HG03521 (cell line): ENCODE measurements at regions not wholly inside any gene's neighbourhood (a gene's known extent, or its start where the extent isn't known, plus 50 kb on each side); places are given as distances from the start of the nearest gene placed in this dataset.

Experiments used
- ATAC-seq: cut with Tn5 transposase; IDR thresholded peaks from one replicate; pipeline ENCODE4 v1.9.1; 2021; ENCODE audit warnings: mild to moderate bottlenecking, moderate library complexity; ENCODE audit not compliant: unreplicated experiment

DNA sequence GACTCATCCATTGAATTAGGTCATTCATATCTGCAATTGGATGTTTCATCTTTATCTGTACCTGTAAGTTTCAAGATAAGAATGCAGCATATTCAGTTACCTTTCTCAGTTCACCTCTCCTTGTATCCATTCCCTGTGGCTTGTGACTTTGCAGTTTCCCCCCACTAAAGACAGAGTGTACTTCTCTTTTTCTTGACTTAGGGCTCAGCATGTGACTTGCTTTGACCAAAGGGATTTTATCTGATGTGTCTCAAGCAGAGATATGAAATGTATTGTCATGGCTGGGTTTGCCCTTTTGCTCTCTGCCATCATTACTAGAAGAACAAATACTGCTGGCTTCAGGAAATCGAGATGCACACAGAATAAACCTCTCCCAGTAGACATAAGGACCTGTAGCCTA, 754.8 kb downstream of the ADGRL2 start:
- no peak for ATAC-seq

GRCh38 chr1:82549841-82550240, 749.1 kb downstream of the ADGRL2 start:
- ATAC-seq: no peak

DNA sequence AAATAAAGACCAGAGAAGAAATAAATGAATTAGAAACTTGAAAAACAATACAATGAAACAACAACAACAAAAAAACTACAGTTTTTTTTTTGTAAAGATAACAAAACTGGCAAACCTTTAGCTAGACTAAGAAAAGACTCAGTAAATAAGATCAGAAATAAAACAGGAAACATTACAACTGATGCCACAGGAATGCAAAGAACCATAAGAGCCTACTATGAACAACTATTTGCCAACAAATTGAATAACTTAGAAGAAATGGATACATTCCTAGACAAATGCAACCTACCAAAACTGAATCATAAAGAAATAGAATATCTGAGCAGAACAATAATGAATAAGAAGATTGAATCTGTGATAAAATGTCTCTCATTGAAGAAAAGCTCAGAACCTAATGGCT, 742.0 kb downstream of the ADGRL2 start:
- ATAC-seq: no peak

GRCh38 chr1:82542141-82542540, 741.4 kb downstream of the ADGRL2 start:
- ATAC-seq: no peak

GRCh38 chr1:82540006-82540405, 739.3 kb downstream of the ADGRL2 start:
- ATAC-seq: no peak

DNA sequence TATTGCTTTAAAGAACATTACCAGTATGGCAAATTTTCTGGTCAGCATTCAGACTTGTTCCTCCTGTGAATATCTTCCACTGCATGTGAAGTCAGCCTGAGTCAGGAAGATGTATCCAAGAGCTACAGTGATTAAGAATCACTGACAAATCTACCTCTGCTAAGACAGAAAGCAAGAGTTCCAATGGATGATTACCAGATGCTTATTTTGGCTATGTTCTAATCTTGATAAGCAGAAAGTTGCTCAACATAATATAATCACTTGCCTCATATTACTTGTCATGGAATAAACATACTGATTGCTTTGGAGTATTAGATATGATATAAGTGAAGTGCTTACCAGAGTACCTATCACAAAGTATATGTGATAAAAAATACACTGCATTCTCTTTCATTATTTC, 738.1 kb downstream of the ADGRL2 start:
- no peak for ATAC-seq

DNA sequence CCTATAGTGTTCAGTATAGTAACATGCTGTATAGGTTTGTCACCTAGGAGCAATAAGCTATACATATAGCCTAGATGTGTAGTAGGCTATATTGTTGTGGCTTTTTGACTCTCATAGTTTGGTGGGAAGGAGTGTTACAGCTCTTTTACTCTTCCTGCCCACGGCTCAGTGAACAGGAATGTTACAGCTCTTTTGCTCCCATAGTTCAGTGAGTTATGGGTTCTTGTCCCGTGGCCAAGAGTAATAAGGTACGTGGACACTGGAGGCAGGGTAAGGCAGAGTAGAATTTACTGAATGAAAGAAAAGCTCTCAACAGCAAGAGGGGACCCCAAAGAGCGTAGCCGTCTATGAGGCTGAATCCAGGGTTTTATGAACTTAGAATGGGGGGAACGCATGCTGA, 734.3 kb downstream of the ADGRL2 start:
- no peak for ATAC-seq

GRCh38 chr1:82525378-82525777, 724.6 kb downstream of the ADGRL2 start:
- no peak for ATAC-seq

GRCh38 chr1:82520611-82521010, 719.9 kb downstream of the ADGRL2 start:
- ATAC-seq: no peak

- ATAC-seq: no peak
These were observed 716.9 kb downstream of the ADGRL2 start for GRCh38 chr1:82517586-82517985.

DNA sequence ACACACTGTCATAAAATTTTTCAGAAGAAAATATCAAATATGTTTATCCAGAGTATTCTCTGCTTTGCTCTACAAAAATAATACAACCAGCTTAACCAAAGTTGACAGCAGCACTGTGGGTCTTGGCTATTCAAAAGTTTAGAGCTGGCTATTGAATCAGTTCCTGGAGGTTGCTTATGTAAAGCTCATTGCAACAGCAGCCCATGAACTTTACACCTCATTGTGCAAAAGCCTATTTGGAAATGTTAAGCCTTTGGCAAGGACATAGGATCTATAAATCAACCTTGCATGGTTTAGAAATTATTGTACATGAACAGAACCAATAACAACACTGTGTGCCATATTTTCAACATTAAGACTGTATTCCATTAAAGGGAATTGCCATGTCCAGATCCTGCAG, 714.9 kb downstream of the ADGRL2 start:
- ATAC-seq: no peak

DNA sequence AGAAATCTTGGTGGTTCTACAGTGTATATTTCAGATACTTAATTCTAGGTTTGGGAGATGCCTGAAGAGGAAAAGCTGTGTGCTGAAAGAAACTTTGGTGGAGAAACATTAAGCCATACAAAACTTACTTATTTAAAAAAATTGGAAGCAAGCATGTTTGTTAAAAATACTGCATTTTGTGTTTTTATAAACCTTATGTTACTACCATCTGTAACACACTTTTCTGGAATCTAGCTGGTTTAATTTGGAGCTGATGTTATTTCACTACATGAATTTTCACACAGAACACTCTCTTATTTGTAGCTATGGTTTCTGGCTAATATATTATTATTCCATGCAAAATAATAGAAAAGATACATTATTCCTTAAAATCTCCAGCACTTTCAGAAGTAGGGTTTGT, 710.7 kb downstream of the ADGRL2 start:
- ATAC-seq: no peak

DNA sequence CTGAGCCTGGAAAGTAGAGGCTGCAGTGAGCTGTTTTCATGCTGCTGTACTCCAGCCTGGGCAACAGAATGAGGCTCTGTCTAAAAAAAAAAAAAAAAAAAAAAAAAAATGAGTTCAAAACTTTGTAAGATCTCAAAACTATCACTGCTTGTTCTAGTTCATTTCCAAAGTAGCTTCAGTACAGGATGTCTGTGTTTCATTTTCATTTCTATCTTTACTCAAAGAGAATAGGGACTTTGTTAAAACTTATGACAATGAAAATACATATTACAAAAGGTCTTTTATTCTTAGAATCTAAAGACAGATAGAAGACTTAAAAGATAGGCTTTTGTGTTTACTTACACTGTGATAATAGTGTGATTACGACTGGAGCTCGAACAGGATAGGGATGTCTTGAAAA, 709.7 kb downstream of the ADGRL2 start:
- ATAC-seq: no peak

GRCh38 chr1:82507011-82507410, 706.3 kb downstream of the ADGRL2 start:
- ATAC-seq: no peak

GRCh38 chr1:82503822-82504221, 703.1 kb downstream of the ADGRL2 start:
- no peak for ATAC-seq

GRCh38 chr1:82499022-82499421, 698.3 kb downstream of the ADGRL2 start:
- ATAC-seq: no peak

DNA sequence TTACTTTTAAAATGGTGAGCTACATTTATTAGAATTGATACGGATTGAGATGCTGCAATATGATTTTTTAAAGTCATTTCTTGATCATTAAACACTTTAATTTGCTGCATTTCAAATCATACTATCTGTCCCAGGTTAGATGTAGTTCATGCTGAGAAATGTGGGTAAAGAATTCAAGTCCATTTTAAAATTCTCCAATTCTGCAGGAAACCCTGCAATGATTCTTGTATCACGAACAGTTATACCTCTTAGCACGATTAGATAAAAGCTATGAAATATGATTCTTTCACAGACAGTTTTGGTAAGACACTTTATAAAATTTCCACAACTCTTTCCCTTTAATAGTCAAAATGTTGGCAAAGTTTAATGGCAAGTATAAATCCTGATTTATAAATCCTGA, 693.4 kb downstream of the ADGRL2 start:
- no peak for ATAC-seq

GRCh38 chr1:82492159-82492558, 691.4 kb downstream of the ADGRL2 start:
- no peak for ATAC-seq

DNA sequence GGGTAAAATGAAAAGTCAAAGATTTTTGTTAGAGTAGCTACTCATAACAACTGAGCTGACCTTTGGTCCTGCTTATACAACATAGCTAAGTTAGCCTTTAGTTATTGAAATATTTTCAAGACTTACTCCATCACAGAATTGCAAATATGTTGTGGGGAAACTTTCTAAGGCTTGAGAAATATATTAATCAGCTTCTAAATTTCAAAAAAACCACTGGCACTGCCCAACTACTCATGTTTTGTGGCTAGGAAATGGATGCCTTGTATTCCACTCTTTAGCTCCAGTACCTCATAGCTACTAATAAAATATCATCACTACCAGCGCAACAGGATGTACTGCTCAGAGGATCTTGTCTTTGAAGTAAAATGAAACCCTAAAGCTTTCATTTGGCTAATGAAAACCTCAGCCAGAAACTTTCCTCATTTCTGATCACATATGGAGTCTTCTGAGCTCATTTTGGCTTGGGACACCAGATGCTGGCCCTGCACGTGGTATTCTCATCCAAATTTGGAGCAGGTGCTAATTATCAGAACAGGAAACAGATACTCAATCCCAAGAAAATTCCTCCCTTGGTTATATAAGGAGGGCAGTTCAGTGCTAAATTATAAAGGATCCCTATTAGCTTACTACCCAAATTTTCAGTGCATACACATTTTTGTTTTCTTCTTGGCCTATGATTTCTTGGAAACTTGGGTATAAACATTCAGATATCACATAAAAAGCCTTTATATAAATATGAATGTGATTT, 690.7 kb downstream of the ADGRL2 start:
- ATAC-seq: no peak

GRCh38 chr1:82487778-82488177, 687.0 kb downstream of the ADGRL2 start:
- ATAC-seq: no peak

GRCh38 chr1:82486969-82487368, 686.2 kb downstream of the ADGRL2 start:
- ATAC-seq: no peak

GRCh38 chr1:82486468-82486867, 685.7 kb downstream of the ADGRL2 start:
- ATAC-seq: no peak
